ENCODE measurements at regions not wholly inside any gene's neighbourhood (a gene's known extent, or its start where the extent isn't known, plus 50 kb on each side); places are given as distances from the start of the nearest gene placed in this dataset.

GRCh38 chr3:117629505-117629904 is 919.9 kb downstream of the TUSC7 start:
- FAIRE-seq = no peak
- no peak overlapping the region for H2BK15ac ChIP-seq (ENCODE audit: low read length)

More at GRCh38 chr3:117629505-117629904, 919.9 kb downstream of the TUSC7 start:
- H3K18ac ChIP-seq (ENCODE audit: extremely low read depth, low read length) = no peak overlapping the region
- H4K20me1 ChIP-seq (replicated peaks in 1 of 2; ENCODE audit: control insufficient read depth in 1 of 2, insufficient read depth in 2 of 2, low read length in 2 of 2) = no peaks in the 10 kb centered on the region
- no peak overlapping the region for H3K4me2 ChIP-seq (ENCODE audit: insufficient read depth in 1 of 2, low read depth in 2 of 2, low read length in 2 of 2)
- no peak overlapping the region for H2BK20ac ChIP-seq (ENCODE audit: low read length)
- no peaks in the 10 kb centered on the region for H3K4me1 ChIP-seq (replicated peaks in 1 of 4; ENCODE audit: control insufficient read depth in 3 of 4, insufficient read depth in 4 of 4, low read length in 3 of 4)
- no peak overlapping the region for H3K4me3 ChIP-seq (ENCODE audit: extremely low read depth in 1 of 4, insufficient read depth in 2 of 4, low read depth in 3 of 4, low read length in 4 of 4)
- no peaks in the 10 kb centered on the region for H3K79me1 ChIP-seq (ENCODE audit: low read depth, low read length)
- POLR2A ChIA-PET (ENCODE audit: partially characterized antibody) = no interaction called here
- H3K14ac ChIP-seq (ENCODE audit: insufficient read length) = no peak overlapping the region
- H3K4ac ChIP-seq (replicated peaks; ENCODE audit: insufficient read length, low read depth, low read length) = no peak overlapping the region
- no peaks in the 10 kb centered on the region for H3K23me2 ChIP-seq (ENCODE audit: low read depth, low read length)
- H3K27ac ChIP-seq (ENCODE audit: low read depth, low read length) = no peak overlapping the region
- no peak overlapping the region for H2AFZ ChIP-seq (ENCODE audit: low read length)
- H2BK5ac ChIP-seq (ENCODE audit: low read depth, low read length) = no peak overlapping the region
- no peaks in the 10 kb centered on the region for H3K36me3 ChIP-seq (ENCODE audit: control insufficient read depth in 2 of 4, insufficient read depth in 4 of 4, low read length in 3 of 4)
- no peak for TF ChIP-seq ASH2L (IDR thresholded peaks at IDR 0.05; ENCODE audit: low read length)
- TF ChIP-seq SIN3A (conservative IDR thresholded peaks at IDR 0.05 in 1 of 2, IDR thresholded peaks at IDR 0.05 in 1 of 2; ENCODE audit: low read depth in 1 of 2, low read length in 2 of 2) = no peak
- TF ChIP-seq EZH2 (IDR thresholded peaks at IDR 0.05; ENCODE audit: low read depth, low read length, severe bottlenecking) = no peak
- no peak for TF ChIP-seq SUZ12 (IDR thresholded peaks at IDR 0.05; ENCODE audit: low read length)
- no peak for TF ChIP-seq TAF7 (optimal IDR thresholded peaks at IDR 0.05; ENCODE audit: borderline replicate concordance, low read depth, low read length)
- TF ChIP-seq CBX5 (IDR thresholded peaks at IDR 0.05; ENCODE audit: low read depth, low read length) = no peak
- TF ChIP-seq CEBPB (IDR thresholded peaks at IDR 0.05; ENCODE audit: low read depth, low read length) = no peak
- TF ChIP-seq E2F6 (IDR thresholded peaks at IDR 0.05) = no peak
- TF ChIP-seq HDAC6 (IDR thresholded peaks at IDR 0.05; ENCODE audit: low read depth, low read length) = no peak
- TF ChIP-seq POLR2AphosphoS5 (IDR thresholded peaks at IDR 0.05; ENCODE audit: low read depth, low read length) = no peak
- TF ChIP-seq RFX5 (IDR thresholded peaks at IDR 0.05; ENCODE audit: borderline replicate concordance, low read depth, low read length) = no peak
- TF ChIP-seq SIX5 (IDR thresholded peaks at IDR 0.05; ENCODE audit: low read depth, low read length) = no peak
- no peaks in the 10 kb centered on the region for H3K9me3 ChIP-seq (ENCODE audit: insufficient read depth in 2 of 2, low read depth in 1 of 2, low read length in 1 of 2)
- no peak overlapping the region for H4K8ac ChIP-seq (ENCODE audit: extremely low read depth, insufficient read depth, low read length)
- H3K23ac ChIP-seq (ENCODE audit: insufficient read length) = no peak overlapping the region
- H4K5ac ChIP-seq (ENCODE audit: insufficient read length, low read depth, low read length) = no peak overlapping the region
- no peak overlapping the region for H3K56ac ChIP-seq (replicated peaks; ENCODE audit: insufficient read length, low read depth, low read length)
- no peak overlapping the region for H2AK5ac ChIP-seq (ENCODE audit: low read depth, low read length)
- no peak overlapping the region for H3K9ac ChIP-seq (replicated peaks in 1 of 4; ENCODE audit: extremely low read depth in 1 of 4, low read depth in 3 of 4, low read length in 3 of 4)
- no peak overlapping the region for H4K91ac ChIP-seq (replicated peaks; ENCODE audit: insufficient read length, low read length)
- H3K79me2 ChIP-seq (ENCODE audit: control insufficient read depth in 1 of 2, insufficient read depth in 2 of 2, low read length in 2 of 2) = no peaks in the 10 kb centered on the region
- H2BK12ac ChIP-seq (ENCODE audit: low read depth, low read length) = no peak overlapping the region
- DNase-seq (ENCODE audit: low read depth in 1 of 2, low spot score in 2 of 2) = no peak
- no peak overlapping the region for H2BK120ac ChIP-seq (replicated peaks; ENCODE audit: low read depth, low read length)
- no peaks in the 10 kb centered on the region for H3K27me3 ChIP-seq (replicated peaks in 1 of 4; ENCODE audit: control insufficient read depth in 3 of 4, extremely low read depth in 1 of 4, insufficient read depth in 3 of 4, low read length in 3 of 4)
- WGBS, 2 experiments (ENCODE audit: extremely low coverage in 1 of 2, insufficient coverage in 1 of 2, insufficient read length in 1 of 2, insufficient replicate concordance in 2 of 2, low coverage in 1 of 2, low lambda C conversion rate in 2 of 2, missing lambda C conversion rate in 1 of 2) = 85% methylated on average over 9 of the region's 9 CpGs; no CpG with 5 or more reads in 1 of the 2 experiments
- CTCF ChIA-PET (ENCODE audit: partially characterized antibody) = no interaction called here
